Sigmoid colon (tissue), 6 donors: ENCODE measurements at regions not wholly inside any gene's neighbourhood (a gene's known extent, or its start where the extent isn't known, plus 50 kb on each side); places are given as distances from the start of the nearest gene placed in this dataset.
"Not testable (repeated sequence)": the region's sequence is repeated elsewhere in the genome, so short reads cannot be mapped to it uniquely, and the experiment has no call there.

ENCODE experiments used
- DNase-seq: peaks from one replicate; pipeline ENCODE4 v3.0.0-alpha.2; 2019
- H3K27ac ChIP-seq, 4 donors: fragments of 200-600 bp; sonication (generic); one replicate each; pipeline ENCODE4 v1.5.1; 2016 to 2019; ENCODE audit warnings: mild to moderate bottlenecking in 1 of 4
- H3K27me3 ChIP-seq, 3 donors: fragments of 200-600 bp; sonication (generic); one replicate each; pipeline ENCODE4 v1.5.1; 2019; ENCODE audit warnings: mild to moderate bottlenecking in 1 of 3
- H3K36me3 ChIP-seq, 4 donors: fragments of 200-600 bp; sonication (generic); one replicate each; pipeline ENCODE4 v1.5.1; 2016 to 2019
- H3K4me1 ChIP-seq, 4 donors: fragments of 200-600 bp; sonication (generic); one replicate each; pipeline ENCODE4 v1.5.1; 2017 to 2019
- H3K4me3 ChIP-seq, 4 donors: fragments of 200-600 bp; sonication (generic); one replicate each; pipeline ENCODE4 v1.5.1; 2017 to 2019; ENCODE audit warnings: mild to moderate bottlenecking in 2 of 4, moderate library complexity in 1 of 4
- H3K9me3 ChIP-seq, 4 donors: fragments of 200-600 bp in 3 of 4; sonication (generic) in 3 of 4; one replicate each; pipeline versions ENCODE4 v1.5.1 to v1.6.1; 2013 to 2019
- EP300 ChIP-seq, 4 donors: sonication (generic); formaldehyde crosslinking; IDR thresholded peaks; one replicate each; pipeline ENCODE4 v1.6.1; 2017; ENCODE audit warnings: antibody characterized with exemption in 4 of 4
- POLR2A ChIP-seq, 2 donors: fragments of 450-650 bp; IDR thresholded peaks; one replicate each; pipeline ENCODE4 v1.6.1; 2016; ENCODE audit warnings: antibody characterized with exemption in 2 of 2, mild to moderate bottlenecking in 2 of 2, moderate library complexity in 2 of 2
- POLR2AphosphoS5 ChIP-seq, 4 donors: sonication (generic); formaldehyde crosslinking; IDR thresholded peaks; one replicate each; pipeline ENCODE4 v1.6.1; 2017; ENCODE audit warnings: antibody characterized with exemption in 4 of 4
- WGBS, 2 donors: extraction: QIAGEN DNeasy Blood & Tissue Kit; methylation state at CpG; one replicate each; pipeline ENCODE4 v1.1.7; 2013; 5-methylcytosine and 5-hydroxymethylcytosine counted together
- intact Hi-C: fragments of 100-400 bp; cut with DNase I; formaldehyde crosslinking; loops from one replicate; pipeline ENCODE4 v1.15.1; 2023
- TF ChIP-seq, protein P1 (sequence below), 4 experiments: fragments of 450-650 bp in 3 of 4; fragments of 200-600 bp in 1 of 4; IDR thresholded peaks; one replicate each; pipeline ENCODE4 v1.5.1; 2016 to 2019; ENCODE audit warnings: antibody characterized with exemption in 4 of 4, mild to moderate bottlenecking in 3 of 4, moderate library complexity in 2 of 4
- donor health status: healthy with polysubstance abuse.
- donor health status: healthy.

DNA sequence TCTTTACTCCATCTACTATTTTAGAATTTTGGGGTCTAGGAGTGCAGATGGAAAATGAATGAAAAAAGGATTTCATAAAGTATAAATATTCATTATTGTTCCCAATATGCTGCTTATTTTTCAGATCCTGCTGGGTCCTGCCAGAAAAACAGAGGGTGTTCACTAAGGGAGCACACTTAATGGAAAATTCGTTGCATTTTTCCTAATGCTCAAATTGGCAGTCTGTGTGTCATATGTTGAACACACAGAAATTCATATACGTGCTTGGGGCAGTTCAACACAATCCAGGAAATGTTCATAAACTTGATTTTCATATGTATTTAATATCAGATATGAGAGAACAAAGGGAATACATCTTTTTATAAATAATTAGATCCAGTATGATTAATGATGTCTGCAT lies 1019.4 kb downstream of the EPHA7 start:
- H3K27ac ChIP-seq, result no peak overlapping the region
- no peaks in the 10 kb centered on the region for H3K4me1 ChIP-seq
- TF ChIP-seq, protein P1, sequence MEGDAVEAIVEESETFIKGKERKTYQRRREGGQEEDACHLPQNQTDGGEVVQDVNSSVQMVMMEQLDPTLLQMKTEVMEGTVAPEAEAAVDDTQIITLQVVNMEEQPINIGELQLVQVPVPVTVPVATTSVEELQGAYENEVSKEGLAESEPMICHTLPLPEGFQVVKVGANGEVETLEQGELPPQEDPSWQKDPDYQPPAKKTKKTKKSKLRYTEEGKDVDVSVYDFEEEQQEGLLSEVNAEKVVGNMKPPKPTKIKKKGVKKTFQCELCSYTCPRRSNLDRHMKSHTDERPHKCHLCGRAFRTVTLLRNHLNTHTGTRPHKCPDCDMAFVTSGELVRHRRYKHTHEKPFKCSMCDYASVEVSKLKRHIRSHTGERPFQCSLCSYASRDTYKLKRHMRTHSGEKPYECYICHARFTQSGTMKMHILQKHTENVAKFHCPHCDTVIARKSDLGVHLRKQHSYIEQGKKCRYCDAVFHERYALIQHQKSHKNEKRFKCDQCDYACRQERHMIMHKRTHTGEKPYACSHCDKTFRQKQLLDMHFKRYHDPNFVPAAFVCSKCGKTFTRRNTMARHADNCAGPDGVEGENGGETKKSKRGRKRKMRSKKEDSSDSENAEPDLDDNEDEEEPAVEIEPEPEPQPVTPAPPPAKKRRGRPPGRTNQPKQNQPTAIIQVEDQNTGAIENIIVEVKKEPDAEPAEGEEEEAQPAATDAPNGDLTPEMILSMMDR (IDR thresholded peaks at IDR 0.05), result no peak
- TF ChIP-seq EP300 (IDR thresholded peaks at IDR 0.05) (no peak), POLR2A (IDR thresholded peaks at IDR 0.05) (no peak), POLR2AphosphoS5 (IDR thresholded peaks at IDR 0.05) (no peak)
- no peaks in the 10 kb centered on the region for H3K27me3 ChIP-seq
- WGBS, 2 donors, result 50 to 67% methylated on average over 2 of the region's 2 CpGs
- H3K4me3 ChIP-seq, result no peak overlapping the region
- no peaks in the 10 kb centered on the region for H3K9me3 ChIP-seq
- intact Hi-C loops, result no loop called here
- H3K36me3 ChIP-seq, result no peaks in the 10 kb centered on the region
- DNase-seq, result no peak

DNA sequence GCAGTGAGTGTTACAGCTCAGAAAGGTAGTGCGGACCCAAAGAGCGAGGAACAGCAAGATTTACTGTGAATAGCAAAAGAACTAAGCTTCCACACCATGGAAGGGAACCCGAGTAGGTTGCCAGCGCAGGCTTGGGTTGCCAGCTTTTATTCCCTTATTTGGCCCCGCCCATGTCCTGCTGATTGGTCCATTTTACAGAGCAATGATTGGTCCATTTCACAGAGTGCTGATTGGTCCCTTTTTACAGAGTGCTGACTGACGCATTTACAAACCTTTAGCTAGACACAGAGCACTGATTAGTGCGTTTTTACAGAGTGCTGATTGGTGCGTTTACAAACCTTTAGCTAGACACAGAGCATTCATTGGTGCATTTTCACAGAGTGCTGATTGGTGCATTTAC lies 1030.7 kb downstream of the EPHA7 start:
- 87 to 91% methylated on average over 8 of the region's 8 CpGs for WGBS, 2 donors
- H3K4me3 ChIP-seq, H3K27me3 ChIP-seq, H3K9me3 ChIP-seq, intact Hi-C loops, DNase-seq, H3K4me1 ChIP-seq, H3K36me3 ChIP-seq, H3K27ac ChIP-seq: not testable (repeated sequence)

DNA sequence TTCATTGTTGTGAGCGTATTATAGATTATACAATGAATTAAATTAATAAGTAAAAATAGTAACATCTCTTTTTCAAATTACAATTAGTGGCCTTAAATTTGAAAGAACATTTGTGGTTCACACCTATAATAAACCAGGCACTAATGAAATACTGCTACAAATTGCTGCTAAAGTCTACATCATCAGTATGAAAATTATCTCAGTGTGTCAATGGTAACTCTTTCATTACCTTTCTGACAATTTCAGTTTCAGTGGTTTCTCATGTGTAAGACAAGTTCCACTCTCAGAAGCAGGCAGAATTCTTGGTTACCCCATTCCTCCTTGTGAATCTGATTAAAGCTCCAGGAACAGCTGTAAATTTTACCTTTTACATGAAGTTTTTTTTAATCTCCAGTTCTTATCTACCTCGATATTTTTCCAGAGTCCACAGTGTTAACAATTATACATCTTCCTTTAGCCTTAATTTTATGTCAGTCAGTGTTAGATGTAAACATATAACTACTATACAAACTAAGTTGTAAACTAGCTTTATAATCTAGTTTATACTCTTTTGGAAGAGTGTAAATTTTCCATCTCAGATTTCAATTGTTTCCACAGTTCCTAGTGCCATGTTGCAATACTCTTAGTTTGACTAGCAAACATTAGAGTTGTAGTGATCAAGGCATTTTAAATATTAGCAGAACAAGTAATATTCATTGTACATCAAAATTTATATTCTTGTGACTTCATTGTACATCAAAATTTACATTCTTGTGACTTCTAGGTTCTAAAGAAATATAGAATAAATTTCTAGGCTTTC lies 1038.4 kb downstream of the EPHA7 start:
- H3K4me1 ChIP-seq, result peaks cover 0 to 14% (median 2%) of the 10 kb centered on the region in 4 donors
- no peak for TF ChIP-seq EP300 (IDR thresholded peaks at IDR 0.05)
- TF ChIP-seq, protein P1 (IDR thresholded peaks at IDR 0.05), result no peak
- TF ChIP-seq POLR2AphosphoS5 (IDR thresholded peaks at IDR 0.05), result no peak
- no peak for TF ChIP-seq POLR2A (IDR thresholded peaks at IDR 0.05)
- no peak overlapping the region for H3K4me3 ChIP-seq
- 63 to 78% methylated on average over 2 of the region's 2 CpGs for WGBS, 2 donors
- intact Hi-C loops, result no loop called here
- no peaks in the 10 kb centered on the region for H3K27me3 ChIP-seq
- H3K27ac ChIP-seq, result no peak overlapping the region
- no peaks in the 10 kb centered on the region for H3K9me3 ChIP-seq
- DNase-seq, result no peak
- no peaks in the 10 kb centered on the region for H3K36me3 ChIP-seq

DNA sequence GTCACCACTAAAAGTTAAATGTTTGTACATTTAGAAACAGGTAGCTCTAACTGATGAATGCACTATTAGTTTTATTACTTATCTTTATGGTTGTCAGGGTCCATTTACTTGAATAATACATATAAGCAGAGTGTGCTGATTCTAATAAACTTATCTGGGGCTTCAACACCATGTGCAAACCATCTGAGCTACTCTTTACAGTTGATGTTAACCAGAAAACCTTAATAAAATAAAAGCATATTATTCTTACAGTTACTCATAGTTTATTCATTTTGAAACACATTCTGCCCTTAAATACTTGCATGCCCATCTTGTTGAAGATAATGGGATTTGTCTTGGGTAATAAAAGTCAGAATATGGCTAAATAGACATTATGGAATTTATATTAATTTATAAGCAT lies 1042.2 kb downstream of the EPHA7 start:
- intact Hi-C loops, result no loop called here
- no peaks in the 10 kb centered on the region for H3K9me3 ChIP-seq
- DNase-seq, result no peak
- peaks cover 0 to 14% (median 2%) of the 10 kb centered on the region in 4 donors for H3K4me1 ChIP-seq
- no peak overlapping the region for H3K27ac ChIP-seq
- H3K36me3 ChIP-seq, result no peaks in the 10 kb centered on the region
- TF ChIP-seq, protein P1 (IDR thresholded peaks at IDR 0.05), result no peak
- TF ChIP-seq EP300 (IDR thresholded peaks at IDR 0.05) (no peak), POLR2A (IDR thresholded peaks at IDR 0.05) (no peak), POLR2AphosphoS5 (IDR thresholded peaks at IDR 0.05) (peak in 1 of 4 donors; percentile 17)
- no peaks in the 10 kb centered on the region for H3K27me3 ChIP-seq
- no peak overlapping the region for H3K4me3 ChIP-seq

DNA sequence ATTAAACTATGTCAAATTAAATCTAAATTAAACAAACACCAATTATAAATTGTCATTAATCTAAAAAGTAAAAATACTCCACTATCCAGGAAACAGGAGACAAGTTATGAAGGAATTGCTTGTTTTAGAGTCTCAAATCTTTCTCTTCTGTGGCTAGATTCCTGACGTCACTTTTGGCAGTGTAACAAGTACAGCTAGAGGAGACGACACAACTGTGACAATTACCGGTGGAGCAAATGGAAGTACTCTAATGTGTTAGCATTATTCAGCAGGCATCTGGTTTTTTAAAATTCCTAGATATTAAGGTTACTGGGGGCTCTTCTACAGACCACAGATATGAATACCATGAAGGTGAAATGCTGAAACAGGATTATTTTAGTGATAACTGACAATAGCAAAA lies 1042.7 kb downstream of the EPHA7 start:
- WGBS, 2 donors, result 55 to 65% methylated on average over 3 of the region's 3 CpGs
- no peak for DNase-seq
- intact Hi-C loops, result no loop called here

More for the DNA sequence above, 1042.7 kb downstream of the EPHA7 start:
- Histone ChIP-seq H3K4me1 (peaks cover 0 to 14% (median 2%) of the 10 kb centered on the region in 4 donors), H3K36me3 (no peaks in the 10 kb centered on the region), H3K27me3 (no peaks in the 10 kb centered on the region), H3K4me3 (no peak overlapping the region), H3K27ac (no peak overlapping the region), H3K9me3 (no peaks in the 10 kb centered on the region)
- TF ChIP-seq POLR2A (IDR thresholded peaks at IDR 0.05) (no peak), POLR2AphosphoS5 (IDR thresholded peaks at IDR 0.05) (no peak), EP300 (IDR thresholded peaks at IDR 0.05) (no peak)
- TF ChIP-seq, protein P1 (IDR thresholded peaks at IDR 0.05), result no peak
